Psoas muscle (tissue), 7 donors: ENCODE measurements at regions not wholly inside any gene's neighbourhood (a gene's known extent, or its start where the extent isn't known, plus 50 kb on each side); places are given as distances from the start of the nearest gene placed in this dataset.

Source experiments
- ATAC-seq, 4 donors: fragments of 200-7000 bp; cut with Tn5 transposase; one replicate each; pipeline ENCODE4 v1.9.1; 2020; ENCODE audit warnings: moderate library complexity in 3 of 4, mild to moderate bottlenecking in 2 of 4
- DNase-seq, 2 donors: peaks; one replicate each; pipeline ENCODE4 v3.0.0-alpha.2; 2020
- H3K27ac ChIP-seq: fragments of 200-600 bp; one replicate; pipeline ENCODE4 v1.8.0; 2022
- H3K27me3 ChIP-seq, 3 donors: fragments of 200-600 bp in 1 of 3; one replicate each; pipeline versions ENCODE4 v1.6.1 to v1.8.0; 2013 to 2022; ENCODE audit warnings: low read length in 2 of 3, mild to moderate bottlenecking in 2 of 3, moderate library complexity in 1 of 3; ENCODE audit not compliant: insufficient read depth in 3 of 3
- H3K36me3 ChIP-seq, 2 donors: fragments of 200-600 bp in 1 of 2; one replicate each; pipeline versions ENCODE4 v1.6.1 to v1.8.0; 2013 to 2022; ENCODE audit warnings: low read depth in 1 of 2, mild to moderate bottlenecking in 1 of 2, moderate library complexity in 1 of 2; ENCODE audit not compliant: insufficient read depth in 1 of 2
- H3K4me1 ChIP-seq: fragments of 200-600 bp; one replicate; pipeline ENCODE4 v1.8.0; 2022
- H3K4me3 ChIP-seq: fragments of 200-600 bp; one replicate; pipeline ENCODE4 v1.8.0; 2022; ENCODE audit warnings: mild to moderate bottlenecking
- H3K9me3 ChIP-seq: fragments of 200-600 bp; one replicate; pipeline ENCODE4 v1.8.0; 2022
- WGBS, 3 donors: extraction: QIAGEN DNeasy Blood & Tissue Kit; methylation state at CpG; one replicate each; pipeline versions ENCODE4 v1.1.6 to v1.1.7; 2013; 5-methylcytosine and 5-hydroxymethylcytosine counted together
- intact Hi-C, 2 donors: fragments of 100-400 bp; cut with DNase I; formaldehyde crosslinking; loops; one replicate each; pipeline versions ENCODE4 v1.11.0 to v1.14.2; 2022
- TF ChIP-seq, protein P1 (sequence below): fragments of 200-600 bp; IDR thresholded peaks from one replicate; pipeline ENCODE4 v1.8.0; 2022; ENCODE audit warnings: antibody characterized with exemption
- donor health status: healthy with polysubstance abuse.
- donor health status: DM: no; HTN: no; CAD: no; lungs with moderate emphysema.
- donor health status: Bipolar disorder and iron deficiency.
- donor health status: healthy.
- donor health status: DM: yes; HTN: yes; CAD: no.
- donor health status: DM: no; HTN: no; CAD: no.
- donor health status: DM: yes; HTN: yes; CAD: no.

DNA sequence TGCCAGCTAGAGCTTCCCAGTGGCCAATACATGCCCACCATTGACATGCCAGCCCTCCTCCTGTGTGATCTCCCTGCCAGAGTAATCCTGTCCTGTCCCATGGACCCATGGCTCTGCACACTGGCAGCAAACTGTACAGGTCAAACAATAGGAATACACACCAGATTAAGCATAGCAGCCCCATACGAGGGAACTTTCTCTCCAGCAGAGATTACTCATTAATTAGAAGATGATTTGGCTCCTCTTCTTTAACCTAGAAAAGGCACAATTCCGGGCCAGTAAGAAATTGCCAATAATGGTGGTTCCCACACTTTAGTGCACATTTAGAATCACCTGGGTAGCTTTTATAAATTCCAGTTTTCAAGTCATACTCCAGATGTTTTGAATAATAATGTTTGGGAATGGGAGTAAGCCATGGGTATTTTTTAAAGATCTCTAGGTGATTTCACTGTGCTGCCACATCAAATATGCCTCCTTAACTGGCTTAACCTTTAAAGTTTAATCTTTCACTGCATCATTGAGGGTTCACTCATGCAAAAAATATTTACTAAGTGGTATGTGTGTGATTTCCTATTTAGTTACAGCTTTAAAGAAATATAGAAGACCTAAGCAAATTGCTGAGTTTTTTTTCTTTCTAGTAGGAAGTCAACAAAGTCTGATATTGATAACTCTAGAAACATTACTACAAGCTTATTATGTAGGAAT lies 277.6 kb upstream of the NWD2 start:
- Histone ChIP-seq H3K4me1 (no peaks in the 10 kb centered on the region), H3K36me3 (no peaks in the 10 kb centered on the region), H3K27ac (no peak overlapping the region), H3K9me3 (no peaks in the 10 kb centered on the region), H3K4me3 (no peak overlapping the region), H3K27me3 (no peaks in the 10 kb centered on the region)
- no peak for DNase-seq
- WGBS, 3 donors = 65 to 73% (median 70%) methylated on average over 2 of the region's 2 CpGs
- TF ChIP-seq, protein P1, sequence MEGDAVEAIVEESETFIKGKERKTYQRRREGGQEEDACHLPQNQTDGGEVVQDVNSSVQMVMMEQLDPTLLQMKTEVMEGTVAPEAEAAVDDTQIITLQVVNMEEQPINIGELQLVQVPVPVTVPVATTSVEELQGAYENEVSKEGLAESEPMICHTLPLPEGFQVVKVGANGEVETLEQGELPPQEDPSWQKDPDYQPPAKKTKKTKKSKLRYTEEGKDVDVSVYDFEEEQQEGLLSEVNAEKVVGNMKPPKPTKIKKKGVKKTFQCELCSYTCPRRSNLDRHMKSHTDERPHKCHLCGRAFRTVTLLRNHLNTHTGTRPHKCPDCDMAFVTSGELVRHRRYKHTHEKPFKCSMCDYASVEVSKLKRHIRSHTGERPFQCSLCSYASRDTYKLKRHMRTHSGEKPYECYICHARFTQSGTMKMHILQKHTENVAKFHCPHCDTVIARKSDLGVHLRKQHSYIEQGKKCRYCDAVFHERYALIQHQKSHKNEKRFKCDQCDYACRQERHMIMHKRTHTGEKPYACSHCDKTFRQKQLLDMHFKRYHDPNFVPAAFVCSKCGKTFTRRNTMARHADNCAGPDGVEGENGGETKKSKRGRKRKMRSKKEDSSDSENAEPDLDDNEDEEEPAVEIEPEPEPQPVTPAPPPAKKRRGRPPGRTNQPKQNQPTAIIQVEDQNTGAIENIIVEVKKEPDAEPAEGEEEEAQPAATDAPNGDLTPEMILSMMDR = no peak
- intact Hi-C loops = no loop called here
- ATAC-seq = no peak

DNA sequence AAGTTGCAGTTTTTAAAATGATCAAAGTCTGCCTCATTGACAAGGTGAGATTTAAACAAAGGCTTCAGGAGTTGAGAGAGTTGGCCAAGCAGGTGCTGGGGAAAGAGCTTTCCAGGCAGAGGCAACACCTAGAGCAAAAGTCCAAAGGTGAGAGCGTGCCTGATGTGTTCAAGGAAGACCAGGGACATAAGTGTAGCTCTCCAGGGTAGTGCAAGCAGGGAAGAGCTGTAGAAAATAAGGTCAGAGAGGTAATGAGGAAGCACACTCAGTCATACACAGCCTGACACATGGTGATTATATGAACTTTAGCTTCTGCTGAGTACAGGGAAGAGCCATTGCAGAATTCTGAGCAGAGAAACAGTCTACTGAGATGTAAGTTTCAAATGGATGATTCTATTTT lies 265.0 kb upstream of the NWD2 start:
- Histone ChIP-seq H3K9me3 (no peaks in the 10 kb centered on the region), H3K4me3 (no peak overlapping the region), H3K36me3 (no peaks in the 10 kb centered on the region), H3K27ac (no peak overlapping the region), H3K4me1 (no peaks in the 10 kb centered on the region), H3K27me3 (no peaks in the 10 kb centered on the region)
- ATAC-seq (no peak), DNase-seq (no peak)
- TF ChIP-seq, protein P1 = no peak
- intact Hi-C loops = no loop called here
- 48 to 72% (median 63%) methylated on average over 1 of the region's 1 CpG for WGBS, 3 donors

DNA sequence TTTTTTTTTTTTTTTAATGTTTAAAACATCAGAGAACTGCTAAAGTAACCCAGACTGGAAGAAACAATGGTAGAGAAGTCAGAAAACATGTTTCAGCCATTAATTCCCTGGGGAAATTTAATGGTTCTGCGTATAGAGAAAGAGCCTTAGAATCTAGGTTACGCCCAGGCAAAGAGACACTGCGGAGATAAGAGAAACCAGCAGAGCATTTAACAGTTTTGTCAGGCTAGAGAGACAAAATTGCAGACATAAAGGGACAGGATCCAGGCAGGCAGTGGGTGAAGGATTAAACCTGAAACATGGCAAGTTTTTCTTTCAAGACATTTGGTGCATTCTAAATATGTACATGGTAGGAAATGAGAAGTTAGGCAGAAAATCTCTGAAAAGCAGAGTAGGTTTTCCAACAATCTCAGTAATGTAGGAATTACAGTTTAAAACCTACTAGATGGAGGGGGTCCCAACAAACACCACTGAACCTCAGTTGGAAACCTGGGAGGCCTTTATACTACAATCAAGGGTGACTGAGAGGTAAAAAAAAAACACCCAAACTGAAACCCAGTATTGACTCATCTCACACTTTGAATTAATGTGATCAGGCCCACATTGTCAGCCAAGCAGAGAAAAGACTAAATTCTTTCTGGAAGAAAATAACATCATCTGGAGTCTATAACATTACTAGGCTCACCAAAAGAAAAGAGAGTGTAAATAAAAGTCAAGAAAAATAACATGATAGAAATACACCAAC lies 254.2 kb upstream of the NWD2 start:
- TF ChIP-seq, protein P1 = no peak
- Histone ChIP-seq H3K36me3 (no peaks in the 10 kb centered on the region), H3K4me3 (no peak overlapping the region), H3K4me1 (no peaks in the 10 kb centered on the region), H3K9me3 (peaks cover 4% of the 10 kb centered on the region), H3K27me3 (no peaks in the 10 kb centered on the region), H3K27ac (no peak overlapping the region)
- ATAC-seq = no peak
- DNase-seq = no peak
- 69 to 76% (median 74%) methylated on average over 3 of the region's 3 CpGs for WGBS, 3 donors
- intact Hi-C loops = no loop called here

DNA sequence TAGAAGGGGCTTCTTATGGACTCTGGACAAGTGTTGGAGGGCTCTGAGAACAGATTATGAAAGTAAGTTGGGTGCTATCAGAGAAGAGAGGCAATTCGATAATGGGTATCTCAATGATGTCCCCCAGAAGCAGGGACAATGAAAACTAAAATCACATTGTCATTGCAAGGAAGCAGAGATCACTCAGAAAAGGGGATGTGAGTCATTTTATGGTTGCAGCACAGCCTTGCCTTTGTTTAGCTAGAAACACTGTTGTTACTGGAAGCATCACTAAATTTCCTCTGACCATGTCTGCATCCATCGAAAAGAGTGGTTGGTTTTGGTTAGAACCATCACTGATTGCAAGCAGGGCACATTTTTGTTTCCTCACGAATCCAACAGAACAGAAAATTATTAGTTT lies 246.8 kb upstream of the NWD2 start:
- intact Hi-C loops = no loop called here
- Histone ChIP-seq H3K4me3 (no peak overlapping the region), H3K36me3 (no peaks in the 10 kb centered on the region), H3K27ac (no peak overlapping the region), H3K27me3 (no peaks in the 10 kb centered on the region), H3K9me3 (no peaks in the 10 kb centered on the region), H3K4me1 (no peaks in the 10 kb centered on the region)
- TF ChIP-seq, protein P1 = no peak
- 71 to 78% (median 72%) methylated on average over 3 of the region's 3 CpGs for WGBS, 3 donors
- DNase-seq = no peak
- ATAC-seq = no peak
